Endometrium (tissue), 2 donors: ENCODE measurements at regions not wholly inside any gene's neighbourhood (a gene's known extent, or its start where the extent isn't known, plus 50 kb on each side); places are given as distances from the start of the nearest gene placed in this dataset.

Experiments used
- FAIRE-seq: peaks from 2 replicates; lab custom pipeline; 2012; peaks lifted over from hg19 to GRCh38; lab: Jason Lieb, UNC
- donor health status: control.
- donor health status: control.

GRCh38 chr2:221176667-221177066 lies 395.4 kb downstream of the EPHA4 start:
- no peak for FAIRE-seq

DNA sequence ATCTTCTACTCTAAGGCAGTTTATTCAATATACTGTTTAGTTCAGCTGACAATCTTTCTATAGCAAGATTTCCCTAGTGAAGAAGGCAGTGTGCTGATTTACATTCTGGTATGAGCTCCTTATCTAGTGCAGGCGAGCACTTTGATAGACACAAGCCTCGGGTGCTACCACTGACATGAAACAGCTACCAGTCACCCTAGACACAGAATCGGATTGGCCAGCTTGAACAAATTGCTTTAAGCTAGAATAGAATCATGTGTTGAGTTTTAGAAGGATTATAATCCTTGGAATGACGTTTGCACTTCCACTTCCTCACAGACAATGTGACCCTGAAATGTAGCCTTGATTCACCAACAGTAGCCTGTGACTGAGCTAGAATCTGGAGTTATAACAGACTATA lies 394.0 kb downstream of the EPHA4 start:
- no peak for FAIRE-seq

- FAIRE-seq = no peak
Measured at GRCh38 chr2:221186873-221187272, 385.2 kb downstream of the EPHA4 start.

- FAIRE-seq = no peak
Measured at GRCh38 chr2:221189431-221190067, 382.6 kb downstream of the EPHA4 start.

- no peak for FAIRE-seq
Measured at GRCh38 chr2:221195829-221196228, 376.3 kb downstream of the EPHA4 start.

- no peak for FAIRE-seq
Measured at GRCh38 chr2:221197225-221197856, 374.8 kb downstream of the EPHA4 start.

DNA sequence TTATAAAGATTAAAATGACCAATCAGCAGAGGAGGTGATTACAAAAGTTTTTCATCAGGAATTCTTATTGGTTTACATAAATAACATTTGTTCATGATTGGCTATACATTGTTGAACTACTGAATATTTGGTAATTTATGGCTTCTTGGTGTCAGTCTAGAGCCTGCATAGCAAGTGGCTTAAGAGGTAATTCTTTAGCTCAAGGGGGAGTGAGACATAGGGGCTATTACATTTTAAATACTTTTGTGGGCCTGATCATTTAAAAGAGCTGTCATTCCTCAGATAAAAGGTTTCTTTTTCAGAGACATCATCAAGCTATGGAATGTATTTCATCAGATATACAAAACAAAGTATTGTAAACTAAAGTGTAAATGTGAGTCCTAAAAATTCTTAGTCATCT lies 373.8 kb downstream of the EPHA4 start:
- FAIRE-seq = no peak

DNA sequence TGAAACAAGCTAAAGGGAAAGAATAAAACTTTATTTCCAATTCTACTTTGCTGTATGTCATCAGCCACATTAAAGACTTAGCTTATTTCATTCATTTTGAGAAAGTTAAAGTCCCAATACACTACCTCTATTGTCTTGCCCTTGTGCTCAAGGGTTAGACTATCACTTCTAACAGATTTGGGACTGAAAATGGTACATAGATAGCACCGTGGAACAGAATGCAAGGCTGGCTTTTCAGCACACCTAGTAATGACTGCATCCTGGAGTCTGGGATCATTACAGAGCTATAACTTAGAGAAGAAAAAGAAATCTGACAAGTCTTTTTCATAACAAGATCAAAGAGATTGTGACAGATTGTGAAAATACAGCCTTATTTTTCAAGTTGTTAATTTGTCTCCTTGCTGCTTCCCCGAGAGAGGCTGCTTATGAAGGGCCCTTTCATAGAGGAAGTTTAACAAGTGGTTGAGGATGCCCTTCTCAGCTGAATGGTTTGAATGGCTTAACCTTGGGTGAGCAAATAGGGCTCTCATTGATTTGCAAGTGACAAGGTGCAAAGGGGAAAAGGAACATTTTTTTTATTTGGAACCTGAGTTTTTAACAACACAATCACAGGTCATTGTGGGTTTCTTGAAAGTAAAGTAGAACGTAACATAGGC lies 371.8 kb downstream of the EPHA4 start:
- FAIRE-seq = no peak

DNA sequence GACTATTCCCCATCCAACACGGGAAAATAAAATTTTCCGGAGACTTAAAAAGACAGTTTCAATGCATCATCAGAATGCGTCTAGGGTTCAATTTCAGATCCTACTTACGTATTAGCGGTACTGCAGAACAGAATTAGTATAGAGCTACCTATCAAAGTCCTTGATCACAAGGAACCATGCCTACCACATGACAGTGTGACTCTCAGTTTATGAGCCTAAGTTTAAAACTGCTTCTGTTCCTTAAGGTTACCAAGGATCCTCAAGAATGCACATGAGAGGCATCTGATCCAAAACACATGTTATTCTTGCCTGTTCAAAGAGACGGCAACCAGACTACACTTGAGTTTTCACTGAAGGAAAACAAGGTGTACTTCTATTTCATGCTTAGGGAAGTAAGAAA lies 369.7 kb downstream of the EPHA4 start:
- no peak for FAIRE-seq

DNA sequence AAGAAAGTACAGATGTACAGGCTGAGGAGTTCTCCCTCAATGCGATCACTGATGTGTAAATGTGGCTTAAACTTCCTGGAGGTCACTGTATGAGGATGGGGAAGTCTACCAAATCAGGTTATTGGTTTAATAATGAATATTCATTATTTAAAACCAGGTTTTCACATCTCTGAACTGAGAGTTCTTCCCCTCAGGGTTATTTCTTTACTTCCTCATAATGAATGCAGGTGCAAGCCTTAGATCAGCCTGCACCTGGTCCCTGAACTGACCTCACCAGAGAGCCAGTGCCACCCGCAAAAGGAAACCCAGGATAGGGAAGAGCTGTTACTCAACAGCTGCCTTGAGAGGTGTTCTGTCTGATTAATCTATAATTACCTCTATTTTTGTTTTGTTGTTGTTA lies 369.0 kb downstream of the EPHA4 start:
- no peak for FAIRE-seq

DNA sequence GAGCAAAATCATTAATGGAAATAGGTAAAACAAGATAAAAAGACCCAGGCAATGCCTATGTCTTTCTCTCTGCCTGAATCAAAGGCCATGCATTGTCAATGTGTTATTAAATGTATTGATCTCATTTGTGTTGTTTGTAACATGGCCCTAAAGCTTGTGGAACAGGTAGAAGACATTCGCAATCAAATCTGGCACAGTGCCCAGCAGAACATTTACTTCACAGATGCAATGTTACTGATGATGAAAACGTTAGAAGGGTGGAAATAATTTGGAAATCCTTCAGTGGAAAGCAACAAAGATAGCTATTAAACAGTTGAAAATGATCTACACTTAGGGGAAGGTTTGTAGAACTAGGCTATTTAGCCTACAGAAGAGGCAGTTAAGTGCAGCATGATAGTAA lies 368.2 kb downstream of the EPHA4 start:
- FAIRE-seq = no peak

GRCh38 chr2:221204699-221205098 lies 367.4 kb downstream of the EPHA4 start:
- no peak for FAIRE-seq

GRCh38 chr2:221205103-221205673 lies 366.9 kb downstream of the EPHA4 start:
- no peak for FAIRE-seq

- FAIRE-seq = no peak
Measured at GRCh38 chr2:221210686-221211085, 361.4 kb downstream of the EPHA4 start.

DNA sequence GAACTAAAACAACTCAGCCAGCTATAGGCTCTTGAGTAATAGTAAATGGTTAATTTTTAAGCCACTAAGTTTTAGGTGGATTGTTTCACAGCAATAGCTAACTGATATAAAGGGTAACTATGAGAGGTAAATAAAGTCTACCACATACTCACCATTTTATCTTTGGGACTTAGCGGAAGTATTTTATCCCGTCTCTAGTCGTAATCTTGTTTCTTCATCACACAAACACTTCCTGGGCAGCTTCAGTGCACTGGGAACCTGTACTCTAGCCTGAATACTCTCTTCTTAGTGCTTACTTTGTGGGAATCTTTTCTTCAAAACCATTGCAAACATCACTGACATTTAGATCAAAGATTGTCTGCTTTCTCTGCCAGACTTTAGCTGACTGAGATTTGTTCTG lies 360.5 kb downstream of the EPHA4 start:
- FAIRE-seq = no peak

- no peak for FAIRE-seq
Measured at GRCh38 chr2:221212105-221212504, 360.0 kb downstream of the EPHA4 start.

DNA sequence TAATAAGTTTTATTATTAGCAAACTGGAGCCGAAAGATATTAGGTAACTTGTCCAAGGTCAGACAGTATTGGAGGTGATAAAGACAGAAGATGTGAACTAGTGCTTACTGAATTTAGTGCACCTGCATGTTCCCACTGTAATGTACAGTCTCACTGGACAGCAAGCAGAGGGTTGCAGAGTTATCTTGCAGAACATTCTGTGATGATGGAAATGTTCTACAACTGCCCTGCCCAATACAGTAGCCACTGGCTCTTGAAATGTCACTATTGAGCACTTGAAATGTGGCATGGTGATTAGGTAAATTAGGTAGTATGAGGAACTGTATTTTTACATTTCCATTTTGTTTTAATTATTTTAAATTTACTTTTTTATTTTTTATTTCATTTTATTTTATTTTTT lies 356.6 kb downstream of the EPHA4 start:
- FAIRE-seq = no peak

DNA sequence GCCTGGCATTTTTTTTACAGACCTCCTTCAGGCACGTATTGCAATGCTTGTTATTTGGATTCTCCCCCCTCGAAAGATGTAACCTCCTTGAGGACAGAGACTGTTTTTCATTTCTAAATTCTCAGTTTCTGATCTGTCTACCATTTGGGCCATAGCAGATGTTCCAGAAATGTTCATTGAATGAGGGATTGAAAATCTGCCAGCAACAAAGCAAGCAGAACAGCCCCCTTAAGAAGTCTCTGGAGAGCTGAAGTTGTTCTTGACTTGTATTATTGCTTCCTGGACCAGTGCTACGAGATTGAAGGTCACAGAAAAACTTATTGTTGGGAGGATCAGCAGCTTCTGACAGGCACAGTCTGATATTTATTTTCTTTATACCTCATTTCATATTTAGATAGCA lies 355.5 kb downstream of the EPHA4 start:
- no peak for FAIRE-seq

DNA sequence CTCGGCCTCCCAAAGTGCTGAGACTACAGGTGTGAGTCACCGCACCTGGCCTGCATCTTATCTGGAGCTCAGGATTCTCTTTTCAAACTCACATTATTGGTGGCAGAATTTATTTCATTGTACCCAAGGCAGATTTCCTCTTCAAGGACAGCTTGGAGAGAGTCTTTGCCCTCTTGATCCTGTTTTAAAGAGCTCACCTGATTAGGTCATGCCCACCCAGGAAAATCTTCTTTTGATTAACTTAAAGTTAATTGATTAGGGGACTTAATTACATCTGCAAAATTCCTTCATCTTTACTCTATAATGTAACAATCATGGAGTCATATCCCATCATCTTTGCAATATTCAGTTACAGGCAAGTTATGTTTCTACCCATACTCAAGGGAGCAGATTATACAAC lies 346.4 kb downstream of the EPHA4 start:
- no peak for FAIRE-seq

DNA sequence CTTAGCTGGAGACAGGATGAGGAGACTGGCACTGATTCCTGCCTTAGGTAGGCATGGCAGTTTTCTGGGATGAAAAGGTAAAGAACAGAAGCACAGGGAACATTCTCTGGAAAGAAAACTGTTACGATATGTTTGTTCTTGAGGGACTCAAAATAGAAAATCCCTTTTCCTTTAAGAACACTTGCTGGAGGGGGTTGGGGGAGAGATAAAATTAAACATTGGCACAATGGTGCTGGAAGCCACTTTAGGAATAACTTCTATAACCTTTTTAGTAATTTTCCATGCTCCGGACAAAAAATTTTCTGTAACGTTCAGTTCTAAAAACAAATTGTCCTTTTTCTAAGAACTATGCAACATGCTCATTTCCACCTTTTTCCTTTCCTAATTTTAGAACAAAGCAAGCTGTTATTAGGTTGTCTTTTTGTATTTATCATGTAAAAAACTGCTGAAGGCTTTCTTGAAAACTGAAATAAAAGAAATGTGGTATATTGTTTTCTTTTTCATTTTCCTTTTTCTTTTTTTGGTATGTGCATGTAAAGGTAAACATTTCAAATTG lies 343.8 kb downstream of the EPHA4 start:
- FAIRE-seq = no peak

DNA sequence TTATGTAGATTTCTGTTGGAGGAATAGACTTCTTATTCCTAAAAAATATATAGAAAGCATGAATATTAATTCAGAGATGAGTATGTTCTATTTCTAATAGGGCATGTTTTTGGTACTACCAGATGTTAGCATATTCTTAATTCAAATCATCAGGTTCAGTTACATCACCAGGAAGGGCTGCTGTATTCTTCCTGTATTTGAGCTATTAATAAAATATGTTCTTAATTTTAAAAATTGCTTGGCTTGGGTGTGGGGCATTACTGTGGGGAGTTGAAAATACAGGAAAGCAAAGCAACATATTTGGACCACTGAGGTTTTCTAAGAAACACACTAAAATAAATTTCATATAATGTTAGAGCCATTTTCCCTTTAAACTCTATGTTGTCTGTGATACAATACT lies 343.0 kb downstream of the EPHA4 start:
- FAIRE-seq = no peak

DNA sequence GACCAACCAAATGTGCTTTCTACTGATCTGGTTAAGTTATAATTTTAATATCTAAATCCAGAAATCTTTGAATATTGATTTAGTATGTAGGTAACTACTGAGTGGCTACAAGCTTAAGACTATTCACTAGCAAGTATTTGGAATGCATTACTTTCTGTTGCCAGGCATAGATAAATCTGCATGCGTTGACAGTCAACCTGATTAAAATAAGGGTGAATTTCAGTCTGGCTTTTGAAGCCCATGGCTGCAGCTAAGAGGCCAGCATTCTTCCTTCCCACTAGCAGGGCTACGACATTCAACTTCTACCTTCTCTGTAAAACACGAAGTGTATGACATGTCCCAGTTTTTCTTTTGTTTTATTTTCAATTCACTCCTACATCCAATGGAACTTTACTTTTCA lies 340.6 kb downstream of the EPHA4 start:
- no peak for FAIRE-seq

- no peak for FAIRE-seq
Measured at GRCh38 chr2:221235941-221236340, 336.2 kb downstream of the EPHA4 start.
